ENCODE measurements at regions not wholly inside any gene's neighbourhood (a gene's known extent, or its start where the extent isn't known, plus 50 kb on each side); places are given as distances from the start of the nearest gene placed in this dataset.
"Not testable (repeated sequence)": the region's sequence is repeated elsewhere in the genome, so short reads cannot be mapped to it uniquely, and the experiment has no call there.

DNA sequence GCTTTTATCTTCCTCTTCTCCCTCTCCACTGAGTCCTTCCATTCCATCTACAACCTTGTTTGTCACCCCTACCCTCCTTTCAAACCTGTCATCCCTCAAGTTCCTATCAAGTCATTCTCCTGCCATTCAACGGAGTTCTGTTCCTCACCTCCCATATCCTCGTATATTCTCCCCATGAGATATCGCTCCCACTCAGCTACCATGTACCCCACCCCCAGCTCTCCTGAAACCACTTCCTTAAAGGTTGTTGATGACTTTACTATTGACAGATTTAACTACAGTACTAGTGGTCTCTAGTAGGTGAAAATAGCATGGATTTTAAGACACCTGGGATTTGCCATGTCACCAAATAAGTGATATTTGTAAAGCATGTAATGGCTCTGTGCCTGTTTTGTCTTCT, 107.4 kb upstream of the BARHL2 start:
- no peak for FAIRE-seq
- no peak for DNase-seq (ENCODE audit: low spot score)

DNA sequence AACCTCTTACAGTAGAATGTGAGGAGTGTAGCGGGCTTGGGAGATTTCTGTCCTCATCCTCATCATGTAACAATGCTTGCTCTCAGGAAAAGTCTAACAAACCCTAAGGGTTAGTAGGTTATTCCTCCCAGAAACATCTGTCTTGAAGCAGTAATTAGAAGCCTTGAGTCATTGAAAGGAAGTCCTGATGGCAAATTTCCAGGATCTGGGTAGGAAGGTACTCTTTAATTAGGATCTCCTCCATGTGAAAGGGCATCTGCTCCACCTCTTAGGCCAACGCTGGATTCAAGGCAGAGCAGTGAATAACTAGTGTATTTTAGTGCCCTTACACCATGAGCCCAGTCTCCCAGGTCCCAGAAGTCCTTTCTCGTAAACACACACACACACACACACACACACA, 106.6 kb upstream of the BARHL2 start:
- FAIRE-seq: no peak
- no peak for DNase-seq (ENCODE audit: low spot score)

DNA sequence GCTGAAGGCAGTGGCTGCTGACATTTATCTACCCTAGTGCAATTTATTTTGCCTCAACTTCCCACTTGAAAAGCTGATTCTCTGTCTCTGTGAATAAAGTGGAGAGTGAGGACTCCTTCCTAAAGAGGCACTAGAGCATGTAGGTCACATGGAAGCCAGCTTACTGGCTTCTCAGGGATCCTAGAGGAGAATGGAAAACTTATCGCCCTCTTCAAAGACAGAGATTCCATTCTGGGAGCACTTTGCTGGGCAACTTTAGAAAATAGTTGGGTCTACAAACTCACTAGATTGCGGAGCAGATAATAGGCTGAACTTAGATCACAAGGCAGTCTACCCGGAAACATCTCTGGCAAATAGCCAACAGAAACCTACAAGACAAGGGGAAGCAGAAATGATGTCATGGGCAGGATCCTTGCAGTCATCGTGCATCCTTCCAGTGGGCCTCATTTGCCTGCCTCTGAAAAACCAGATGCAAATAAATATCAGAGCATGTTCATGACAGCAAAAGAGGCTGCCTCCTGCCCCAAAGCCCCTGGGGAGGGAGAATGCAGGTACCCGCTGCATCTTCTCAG, 104.8 kb upstream of the BARHL2 start:
- DNase-seq (ENCODE audit: low spot score) (no peak), FAIRE-seq (no peak)

DNA sequence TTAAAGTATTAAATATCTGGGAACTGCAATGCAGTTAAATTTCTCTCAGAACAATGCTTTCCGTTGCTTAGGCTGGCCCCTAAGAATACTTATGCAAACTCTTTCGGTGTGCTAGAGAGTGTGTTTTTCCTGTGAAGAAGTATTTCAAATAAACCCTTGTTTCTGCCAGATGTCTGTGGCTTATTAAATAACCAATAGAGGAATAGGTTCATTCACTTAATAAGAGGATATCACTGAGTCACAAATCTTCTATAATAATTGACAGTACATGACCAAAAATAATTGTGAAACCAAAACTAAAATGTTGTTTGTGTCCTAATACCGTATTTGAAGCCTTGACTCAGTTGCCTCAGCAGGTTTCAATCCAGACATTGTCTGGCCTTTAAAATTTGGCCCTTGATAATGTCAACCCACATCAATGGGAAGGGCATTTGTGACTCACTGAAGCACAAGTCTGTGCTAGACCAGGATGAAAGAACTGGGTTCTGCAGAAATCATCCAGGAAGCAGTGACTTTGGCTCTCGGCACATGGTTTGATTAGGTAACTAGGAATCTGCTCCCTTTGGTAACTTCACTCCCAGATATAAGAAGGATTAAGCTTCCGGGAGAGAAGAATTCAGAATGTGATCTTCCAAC, 104.2 kb upstream of the BARHL2 start:
- DNase-seq (ENCODE audit: low spot score) (peak; percentile 20), FAIRE-seq (peak; percentile 52)

DNA sequence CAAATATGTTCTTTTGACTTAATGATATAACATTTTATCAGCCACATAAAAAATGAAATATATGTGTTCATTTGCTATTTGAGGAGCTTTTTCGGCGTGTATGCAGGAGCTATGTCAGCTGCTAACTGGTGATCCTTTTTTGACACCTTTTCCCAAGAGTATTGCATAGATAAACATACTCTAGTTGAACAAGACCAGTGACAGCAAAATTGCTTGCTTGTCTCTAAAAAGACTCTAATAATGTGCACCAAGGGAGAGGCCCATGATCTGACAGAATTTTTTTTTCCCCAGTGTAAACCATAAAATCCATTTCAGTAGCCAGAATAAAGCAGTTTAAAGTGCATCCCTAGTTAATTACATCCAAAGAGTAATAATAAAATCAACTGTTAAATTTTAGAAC, 103.6 kb upstream of the BARHL2 start:
- FAIRE-seq (no peak), DNase-seq (ENCODE audit: low spot score) (no peak)

DNA sequence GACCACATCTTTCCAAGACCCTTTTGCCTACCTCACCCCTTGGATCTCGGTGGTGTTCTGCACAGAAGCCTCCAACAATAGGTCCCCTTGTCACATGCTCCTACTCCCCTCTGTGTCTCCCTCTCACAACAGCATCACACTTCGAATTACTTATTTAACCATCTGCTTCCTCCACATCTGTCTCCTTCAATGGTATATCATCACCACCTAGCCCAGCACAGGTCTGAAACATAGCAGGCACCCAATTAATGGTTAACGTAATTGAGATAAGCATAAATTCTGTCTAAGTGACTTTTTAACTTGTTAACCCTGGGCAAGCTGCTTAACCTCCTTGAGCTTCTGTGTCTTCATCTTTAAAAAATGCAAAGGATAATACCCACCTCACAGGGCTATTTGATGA, 100.3 kb upstream of the BARHL2 start:
- no peak for DNase-seq (ENCODE audit: low spot score)
- no peak for FAIRE-seq

DNA sequence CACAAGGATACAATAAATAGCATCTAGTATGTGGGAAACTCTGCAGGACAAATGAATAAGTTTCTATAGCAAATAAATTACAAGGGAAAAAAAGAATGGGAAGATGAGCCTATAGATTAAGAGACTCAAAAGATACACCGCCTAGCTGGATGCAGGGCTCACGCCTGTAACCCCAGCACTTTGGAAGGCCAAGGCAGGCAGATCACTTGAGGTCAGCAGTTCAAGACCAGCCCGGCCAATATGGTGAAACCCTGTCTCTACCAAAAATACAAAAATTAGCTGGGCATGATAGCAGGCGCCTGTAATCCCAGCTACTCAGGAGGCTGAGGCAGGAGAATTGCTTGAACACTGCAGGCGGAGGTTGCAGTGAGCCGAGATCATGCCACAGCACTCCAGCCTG, 95.1 kb upstream of the BARHL2 start:
- DNase-seq (ENCODE audit: low spot score); FAIRE-seq: not testable (repeated sequence)

DNA sequence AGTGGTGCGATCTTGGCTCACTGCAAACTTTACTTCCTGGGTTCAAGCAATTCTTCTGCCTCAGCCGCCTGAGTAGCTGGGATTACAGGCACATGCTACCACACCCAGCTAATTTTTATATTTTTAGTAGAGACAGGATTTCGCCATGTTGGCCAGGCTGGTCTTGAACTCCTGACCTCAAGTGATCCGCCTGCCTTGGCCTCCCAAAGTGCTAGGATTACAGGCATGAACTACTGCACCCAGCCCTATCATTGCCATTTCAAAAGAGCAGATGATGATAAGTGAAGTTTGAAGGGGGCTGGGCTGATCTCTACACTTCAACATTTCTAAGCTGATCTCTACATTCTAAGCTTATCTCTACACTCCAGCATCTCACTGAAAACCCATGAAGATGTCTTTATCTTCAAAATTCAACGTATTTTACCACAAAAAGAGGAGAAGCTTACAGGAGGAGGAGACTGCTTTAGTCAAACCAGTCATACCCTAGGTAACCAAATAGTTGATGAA, 94.4 kb upstream of the BARHL2 start:
- not testable (repeated sequence) for FAIRE-seq; DNase-seq (ENCODE audit: low spot score)

DNA sequence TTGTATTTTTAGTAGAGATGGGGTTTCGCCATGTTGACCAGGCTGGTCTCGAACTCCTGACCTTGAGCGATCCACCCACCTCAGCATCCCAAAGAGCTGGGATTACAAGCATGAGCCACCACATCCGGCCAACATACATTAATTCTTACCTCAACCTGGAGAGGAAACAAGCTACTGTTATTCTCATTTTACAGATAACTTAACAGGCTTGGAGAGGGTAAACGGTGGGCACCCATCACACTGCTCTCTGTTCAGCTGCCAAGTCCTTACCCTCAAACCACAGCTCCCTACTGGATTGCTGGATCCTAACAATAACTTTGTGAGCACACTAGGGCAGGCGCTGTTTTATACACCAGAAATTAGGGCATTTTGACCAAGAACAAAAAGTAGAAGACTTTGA, 93.6 kb upstream of the BARHL2 start:
- no peak for DNase-seq (ENCODE audit: low spot score)
- FAIRE-seq: no peak

DNA sequence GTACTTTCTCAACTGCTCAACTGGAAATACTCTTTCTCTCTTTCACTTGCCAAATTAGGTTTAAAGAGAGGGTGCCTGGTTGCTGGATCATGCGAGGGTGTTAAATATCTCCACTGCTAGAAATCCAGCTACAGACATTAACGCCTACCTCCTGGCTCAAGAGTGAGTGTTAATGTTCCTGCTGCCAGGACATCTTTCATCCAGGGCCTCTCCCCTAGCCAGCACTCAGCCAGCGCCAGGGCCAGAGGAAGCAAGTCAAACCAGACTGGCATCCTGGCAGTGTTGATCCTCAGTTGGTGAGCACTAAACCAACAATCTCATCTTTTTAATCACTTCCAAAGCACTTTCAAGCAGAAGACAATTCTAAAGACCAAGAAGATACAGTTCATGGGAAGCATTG, 92.9 kb upstream of the BARHL2 start:
- DNase-seq (ENCODE audit: low spot score): no peak
- FAIRE-seq: no peak

DNA sequence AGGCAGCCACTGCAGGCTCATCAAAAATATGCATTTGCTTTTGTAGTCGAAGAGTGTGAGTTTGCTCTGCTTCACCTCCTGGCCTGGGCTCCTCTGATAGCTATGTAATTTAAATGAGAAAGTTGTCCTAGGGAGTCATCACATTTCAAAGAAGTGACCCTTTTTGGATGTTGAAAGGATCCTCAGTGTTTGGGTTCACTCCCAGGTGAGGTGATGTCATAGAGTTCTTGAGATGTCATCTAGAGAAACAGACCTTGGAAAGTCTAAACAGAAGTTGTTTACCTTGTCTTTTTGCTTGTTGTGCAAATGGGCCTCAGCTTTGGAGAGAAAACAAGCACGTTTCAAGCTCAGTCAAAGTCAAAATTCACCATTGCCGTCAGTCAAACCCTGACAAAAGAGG, 92.0 kb upstream of the BARHL2 start:
- DNase-seq (ENCODE audit: low spot score) (no peak), FAIRE-seq (no peak)

DNA sequence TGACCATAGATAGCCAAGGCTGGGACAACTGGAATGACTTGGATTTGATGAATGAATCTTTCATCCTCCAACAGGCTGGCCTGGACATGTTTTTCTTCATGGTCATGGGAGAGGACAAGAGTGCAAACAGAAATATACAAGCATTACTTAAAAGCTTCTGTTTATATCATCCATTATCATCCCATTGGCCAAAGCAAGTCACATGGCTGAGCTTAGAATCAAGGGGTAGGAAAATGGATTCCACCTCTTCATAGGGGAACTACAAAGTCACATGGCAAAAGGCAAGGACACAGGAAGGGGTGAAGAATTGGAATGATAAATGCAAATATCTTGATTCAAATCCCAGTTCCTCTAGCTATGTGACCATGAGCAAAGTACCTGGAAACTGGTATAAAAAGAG, 90.2 kb upstream of the BARHL2 start:
- no peak for FAIRE-seq

DNA sequence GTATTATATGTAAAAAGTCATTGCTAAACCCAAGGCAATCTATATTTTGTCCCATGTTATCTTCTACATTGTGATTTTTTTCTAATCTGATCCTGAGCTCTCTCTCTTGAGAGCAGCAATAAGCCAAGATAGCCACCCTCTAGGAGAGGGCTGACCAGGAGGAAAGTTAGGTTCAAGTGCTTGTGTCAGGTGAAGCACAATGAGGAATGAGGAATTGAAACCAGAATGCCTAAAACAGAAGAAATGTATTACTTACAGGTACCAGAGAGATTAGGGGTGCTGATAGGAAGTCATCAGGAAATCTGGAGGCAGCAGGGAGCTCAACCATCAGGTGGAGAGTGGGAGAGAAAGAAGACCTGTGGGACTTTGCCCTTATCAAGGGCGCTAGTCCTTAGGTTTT, 85.5 kb upstream of the BARHL2 start:
- FAIRE-seq (no peak), DNase-seq (ENCODE audit: low spot score) (no peak)

More for the DNA sequence above, 90.2 kb upstream of the BARHL2 start:
- no peak for DNase-seq (ENCODE audit: low spot score)

DNA sequence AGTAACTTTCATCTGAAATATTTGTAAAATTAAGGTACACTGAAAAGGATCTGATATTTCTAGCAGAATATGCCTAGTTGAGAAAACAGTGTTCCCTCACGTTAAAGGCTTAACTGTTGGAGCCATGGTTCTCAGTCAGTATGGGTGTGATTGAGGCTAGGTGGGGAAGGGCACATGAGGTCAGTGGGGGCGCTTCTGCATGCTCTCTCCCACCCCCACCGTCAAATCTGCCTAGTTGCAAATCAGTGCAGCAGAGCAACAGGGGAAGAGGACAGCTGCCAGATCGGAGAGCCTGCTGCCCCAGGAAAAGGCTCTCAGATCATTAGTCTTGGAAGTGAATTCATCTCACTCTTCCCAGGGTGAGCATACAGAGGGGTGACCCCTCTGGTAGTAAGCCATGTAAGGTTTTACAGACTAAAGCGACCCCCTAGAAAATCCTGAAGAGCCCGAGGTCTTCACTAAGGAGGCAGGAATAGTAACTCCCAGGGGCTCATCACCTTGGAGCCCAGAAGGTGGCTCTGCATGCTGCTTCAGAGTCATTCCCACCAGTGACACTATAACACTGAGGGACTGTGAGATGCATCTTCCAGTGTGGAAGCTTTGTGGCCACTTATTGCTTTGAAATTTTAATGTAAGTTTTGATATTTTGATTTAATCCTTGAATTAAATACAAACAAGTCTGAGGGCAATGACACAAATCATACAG, 83.1 kb upstream of the BARHL2 start:
- FAIRE-seq: no peak
- no peak for DNase-seq (ENCODE audit: low spot score)

DNA sequence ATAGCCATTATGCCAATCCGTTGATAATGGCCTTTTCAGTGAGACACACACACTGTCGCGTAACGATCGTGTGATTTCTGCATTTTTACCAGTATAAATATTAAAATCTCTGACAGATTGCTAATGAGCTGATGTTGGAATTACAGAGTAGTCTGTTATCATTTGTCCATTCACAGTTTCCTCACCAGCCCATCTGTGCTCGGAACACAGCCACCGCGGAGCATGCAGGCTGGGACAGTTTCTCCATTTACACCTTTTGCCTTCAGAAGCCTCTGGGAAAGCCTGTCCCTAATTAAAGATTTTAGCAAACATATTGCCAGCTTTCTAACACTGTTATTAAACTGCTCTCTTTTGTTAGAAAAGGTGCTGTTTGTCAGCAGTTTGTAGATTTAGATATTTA, 82.2 kb upstream of the BARHL2 start:
- no peak for FAIRE-seq
- DNase-seq (ENCODE audit: low spot score): no peak

DNA sequence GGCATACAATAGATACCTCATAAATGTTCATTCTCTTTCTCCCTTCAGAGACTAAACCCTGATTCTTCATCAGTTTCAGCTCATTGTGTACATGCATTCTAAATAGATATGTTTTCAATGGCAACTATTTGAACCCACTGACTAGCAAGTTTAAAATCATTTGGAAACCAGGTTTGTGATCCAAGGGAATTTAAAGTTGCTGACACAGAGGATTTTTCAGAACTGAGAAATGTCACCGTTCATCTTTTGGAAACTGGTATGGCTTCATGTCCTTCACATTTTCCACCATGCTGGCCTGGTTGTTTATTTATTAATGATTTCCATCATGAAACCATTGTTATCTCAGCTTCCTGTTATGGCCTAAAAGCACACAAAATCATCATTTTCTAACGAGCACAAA, 81.8 kb upstream of the BARHL2 start:
- FAIRE-seq (no peak), DNase-seq (ENCODE audit: low spot score) (no peak)

DNA sequence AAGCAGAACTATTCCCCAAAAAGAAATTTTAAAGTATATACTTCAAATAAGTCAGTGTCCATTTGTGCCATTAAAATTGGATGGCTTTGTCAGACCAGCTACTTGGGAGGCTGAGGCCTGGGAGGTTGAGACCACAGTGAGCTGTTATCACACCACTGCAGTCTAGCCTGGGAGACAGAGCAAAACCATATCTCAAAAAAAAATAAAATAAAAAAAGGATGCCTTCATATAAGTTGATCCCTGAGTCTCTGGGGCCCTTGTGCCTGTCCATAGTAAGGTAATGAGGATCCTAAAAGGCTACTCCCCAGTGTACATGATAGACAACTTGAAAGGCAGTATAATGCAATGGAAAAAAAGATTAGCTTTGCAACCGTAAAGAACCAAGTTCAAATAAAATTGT, 81.2 kb upstream of the BARHL2 start:
- DNase-seq (ENCODE audit: low spot score): no peak
- FAIRE-seq: no peak

DNA sequence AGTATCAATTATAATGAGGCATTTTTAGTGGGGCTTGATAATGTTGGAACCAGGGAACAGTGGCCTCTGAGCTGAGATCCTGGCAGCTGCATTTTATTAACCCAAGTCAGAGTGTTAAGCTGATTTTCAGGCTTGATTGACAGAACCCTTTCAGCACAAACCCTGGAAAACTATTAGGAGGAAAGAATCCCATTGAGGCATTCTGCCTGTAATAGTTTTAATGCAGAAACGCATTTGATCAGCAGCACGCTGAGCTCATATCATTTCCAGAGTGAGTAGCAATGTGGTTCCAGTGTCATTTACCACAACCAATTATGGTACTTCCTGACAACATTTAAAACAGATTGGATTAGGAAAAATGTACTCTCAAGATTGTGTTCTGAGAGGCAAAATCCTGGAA, 78.3 kb upstream of the BARHL2 start:
- no peak for DNase-seq (ENCODE audit: low spot score)
- FAIRE-seq: no peak

DNA sequence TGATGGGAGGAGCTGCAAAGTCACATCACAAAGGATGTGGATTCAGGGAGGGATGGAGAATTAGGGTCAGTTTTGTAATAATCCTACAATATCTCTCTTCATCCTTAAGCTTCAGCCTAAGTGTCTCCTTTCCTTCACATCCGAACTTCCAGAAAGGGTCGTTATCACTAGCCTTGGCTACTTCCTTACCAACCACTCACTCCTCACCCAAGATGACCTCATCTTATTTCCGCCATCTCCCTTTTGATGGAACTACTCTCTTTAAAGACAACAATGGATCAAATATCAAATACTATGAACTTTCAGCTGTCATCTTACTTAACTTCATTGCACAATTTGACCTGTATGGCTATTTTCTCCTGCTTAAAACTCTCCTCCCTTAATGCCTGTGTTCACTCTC, 69.6 kb upstream of the BARHL2 start:
- no peak for DNase-seq (ENCODE audit: low spot score)
- FAIRE-seq: no peak

DNA sequence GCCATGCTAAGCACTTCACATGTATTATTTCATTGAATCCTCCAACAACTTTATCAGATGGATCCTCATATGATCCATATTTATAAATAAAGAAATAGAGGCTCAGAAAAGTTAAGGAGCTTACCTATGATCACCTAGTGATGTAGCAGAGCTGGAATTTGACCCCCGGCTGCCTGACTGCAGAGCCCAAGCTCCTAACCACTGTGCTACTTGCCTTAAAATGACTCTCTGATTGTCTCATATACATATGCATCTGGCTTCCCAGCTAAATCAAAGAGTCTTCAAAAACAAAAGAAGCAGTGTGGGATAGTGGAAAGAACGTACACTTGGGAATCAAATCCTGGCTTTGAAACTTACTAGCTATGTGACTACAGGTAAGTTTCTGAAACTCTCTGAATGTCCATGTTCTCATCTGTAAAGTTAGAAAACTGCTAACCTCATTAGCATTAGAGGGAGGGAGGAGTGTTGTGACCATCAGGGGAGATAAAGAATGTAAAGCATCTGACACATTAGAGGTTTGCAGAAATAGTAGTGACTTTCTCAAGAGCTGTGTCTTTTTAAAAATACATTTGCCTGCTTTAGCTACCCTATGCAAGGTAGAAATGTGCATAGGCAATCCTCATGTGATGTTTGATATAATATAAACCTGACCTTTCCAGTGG, 67.2 kb upstream of the BARHL2 start:
- DNase-seq (ENCODE audit: low spot score) (no peak), FAIRE-seq (no peak)

DNA sequence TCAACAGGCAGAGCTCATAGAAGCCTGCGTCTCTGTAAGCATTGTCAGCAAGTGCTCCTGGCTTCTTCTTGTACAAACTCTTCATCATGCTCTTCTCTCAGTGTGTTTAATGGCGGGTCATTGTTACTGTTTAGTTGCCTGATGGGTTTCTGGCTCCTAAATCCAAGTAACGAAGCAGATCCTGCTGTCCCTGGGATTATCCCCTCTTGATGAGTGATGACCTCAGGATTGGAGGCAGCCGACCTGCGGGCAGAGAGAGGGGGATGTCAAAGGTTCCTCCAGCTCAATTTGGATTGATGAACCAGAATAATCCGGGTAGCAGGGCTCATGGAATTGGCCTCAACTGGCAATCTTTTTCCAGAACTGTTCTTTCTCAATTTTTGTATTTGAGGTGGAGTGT, 66.1 kb upstream of the BARHL2 start:
- no peak for DNase-seq (ENCODE audit: low spot score)
- FAIRE-seq: no peak

DNA sequence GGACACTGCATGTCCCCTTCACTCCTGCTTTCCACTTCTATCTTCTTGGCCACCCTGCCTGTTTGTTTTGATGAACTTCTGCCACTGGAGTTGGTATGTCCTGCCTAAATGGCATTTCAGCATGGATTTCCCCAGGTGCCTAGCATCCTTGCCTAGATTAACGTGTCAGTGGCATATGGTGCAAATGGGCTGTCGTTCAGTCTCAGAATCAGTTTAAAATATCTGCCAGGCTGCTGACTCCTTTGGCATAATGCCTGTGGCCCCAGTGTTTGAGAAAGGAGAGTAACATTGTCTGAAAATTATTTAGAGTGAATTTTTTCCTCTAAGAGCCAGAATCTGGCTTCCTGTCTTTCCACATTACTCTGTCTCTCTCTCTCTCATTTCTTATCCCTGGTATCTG, 64.9 kb upstream of the BARHL2 start:
- FAIRE-seq: no peak
- DNase-seq (ENCODE audit: low spot score): no peak

Measured in RCC 7860 (cell line).